GM23248 (cell line): ENCODE measurements at regions not wholly inside any gene's neighbourhood (a gene's known extent, or its start where the extent isn't known, plus 50 kb on each side); places are given as distances from the start of the nearest gene placed in this dataset.

Experiments used
- DNase-seq: peaks from one replicate; pipeline ENCODE4 v3.0.0-alpha.2; 2015
- H2AFZ ChIP-seq: fragments of 200-600 bp; sonication (generic); 2 replicates; pipeline ENCODE4 v1.6.1; 2016; ENCODE audit warnings: antibody characterized with exemption
- H3F3A ChIP-seq: fragments of 200-600 bp; sonication (generic); 2 replicates; pipeline ENCODE4 v1.6.1; 2016; ENCODE audit warnings: mild to moderate bottlenecking, antibody characterized with exemption, mixed run types; ENCODE audit not compliant: insufficient read depth
- H3K27ac ChIP-seq: fragments of 200-600 bp; sonication (generic); 2 replicates; pipeline ENCODE4 v1.5.1; 2016; ENCODE audit warnings: mild to moderate bottlenecking
- H3K27me3 ChIP-seq: fragments of 200-600 bp; sonication (generic); replicated peaks from 2 replicates; pipeline ENCODE4 v1.6.1; 2016; ENCODE audit warnings: mild to moderate bottlenecking; ENCODE audit not compliant: insufficient read depth
- H3K36me3 ChIP-seq: fragments of 200-600 bp; sonication (generic); 2 replicates; pipeline ENCODE4 v1.6.1; 2016; ENCODE audit warnings: low read depth, mild to moderate bottlenecking
- H3K4me1 ChIP-seq: fragments of 200-600 bp; sonication (generic); 2 replicates; pipeline ENCODE4 v1.6.1; 2016; ENCODE audit warnings: mild to moderate bottlenecking; ENCODE audit not compliant: insufficient read depth
- H3K4me2 ChIP-seq: fragments of 200-600 bp; sonication (generic); one replicate; pipeline ENCODE4 v1.6.1; 2016; ENCODE audit warnings: mild to moderate bottlenecking; ENCODE audit not compliant: unreplicated experiment
- H3K4me3 ChIP-seq: fragments of 200-600 bp; sonication (generic); 2 replicates; pipeline ENCODE4 v1.5.1; 2016; ENCODE audit warnings: mild to moderate bottlenecking
- H3K79me2 ChIP-seq: fragments of 200-600 bp; sonication (generic); 2 replicates; pipeline ENCODE4 v1.6.1; 2016; ENCODE audit warnings: mild to moderate bottlenecking; ENCODE audit not compliant: insufficient read depth
- H3K9ac ChIP-seq: fragments of 200-600 bp; sonication (generic); 2 replicates; pipeline ENCODE4 v1.6.1; 2016; ENCODE audit warnings: mild to moderate bottlenecking
- H3K9me2 ChIP-seq: fragments of 200-600 bp; sonication (generic); 2 replicates; pipeline ENCODE4 v1.6.1; 2016; ENCODE audit warnings: mixed run types, mild to moderate bottlenecking, moderate library complexity; ENCODE audit not compliant: insufficient read depth
- H3K9me3 ChIP-seq: fragments of 200-600 bp; sonication (generic); one replicate; pipeline ENCODE4 v1.6.1; 2017; ENCODE audit warnings: low read depth
- H4K20me1 ChIP-seq: fragments of 200-600 bp; sonication (generic); 2 replicates; pipeline ENCODE4 v1.6.0; 2016; ENCODE audit not compliant: insufficient read depth
- EZH2 ChIP-seq: fragments of 200-600 bp; sonication (generic); IDR thresholded peaks from 2 replicates; pipeline ENCODE4 v1.6.1; 2018; ENCODE audit warnings: antibody characterized with exemption, mild to moderate bottlenecking; ENCODE audit not compliant: insufficient read depth, poor library complexity, severe bottlenecking
- EZH2phosphoT487 ChIP-seq: fragments of 200-600 bp; sonication (generic); IDR thresholded peaks from 2 replicates; pipeline ENCODE4 v1.6.1; 2018; ENCODE audit warnings: antibody characterized with exemption, moderate library complexity, mild to moderate bottlenecking, low read depth; ENCODE audit not compliant: insufficient read depth
- whole genome bisulfite sequencing, 2 experiments: methylation state at CpG; one replicate each; pipeline ENCODE4 v1.1.6; 2015 to 2017; ENCODE audit warnings: low lambda C conversion rate in 2 of 2, low coverage in 1 of 2; ENCODE audit errors: missing lambda C conversion rate in 2 of 2; 5-methylcytosine and 5-hydroxymethylcytosine counted together
- in situ Hi-C: fragments of 300-500 bp; cut with MboI; formaldehyde crosslinking; loops from 2 replicates; pipeline ENCODE4 v1.15.0; 2020

DNA sequence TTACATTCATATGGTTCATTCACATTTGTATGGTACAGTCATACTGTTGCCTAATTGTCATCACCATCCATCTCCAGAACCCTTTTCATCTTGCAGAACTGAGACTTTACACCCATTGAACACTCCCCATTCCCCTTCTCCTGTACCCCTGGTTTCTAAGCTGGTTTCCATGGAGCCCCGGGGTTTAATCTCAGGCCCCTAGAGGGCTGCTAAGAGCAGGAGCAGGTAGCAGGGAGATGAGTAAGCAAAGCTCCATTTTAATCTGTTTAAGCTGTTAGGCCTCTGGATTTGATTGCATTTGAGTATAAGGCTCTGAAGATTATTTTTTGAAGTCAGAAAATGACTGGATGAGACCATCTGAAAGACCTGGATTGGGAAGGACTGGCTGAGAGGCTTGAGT lies 68.5 kb upstream of the RPL38 start:
- Histone ChIP-seq H3F3A (no peaks in the 10 kb centered on the region), H3K9me2 (no peaks in the 10 kb centered on the region), H3K4me1 (no peaks in the 10 kb centered on the region), H3K79me2 (no peaks in the 10 kb centered on the region), H3K9me3 (no peaks in the 10 kb centered on the region), H4K20me1 (no peaks in the 10 kb centered on the region), H2AFZ (no peak overlapping the region), H3K4me3 (no peak overlapping the region), H3K36me3 (no peaks in the 10 kb centered on the region), H3K4me2 (no peak overlapping the region), H3K27me3 (peaks cover 14% of the 10 kb centered on the region; the same call in 1 of the 2 replicates), H3K27ac (no peak overlapping the region), H3K9ac (no peak overlapping the region)
- DNase-seq = no peak
- WGBS, 2 experiments = 0 to 9% methylated on average over 1 of the region's 1 CpG
- in situ Hi-C loops = no loop called here
- TF ChIP-seq EZH2 = no peak
- TF ChIP-seq EZH2phosphoT487 = no peak

DNA sequence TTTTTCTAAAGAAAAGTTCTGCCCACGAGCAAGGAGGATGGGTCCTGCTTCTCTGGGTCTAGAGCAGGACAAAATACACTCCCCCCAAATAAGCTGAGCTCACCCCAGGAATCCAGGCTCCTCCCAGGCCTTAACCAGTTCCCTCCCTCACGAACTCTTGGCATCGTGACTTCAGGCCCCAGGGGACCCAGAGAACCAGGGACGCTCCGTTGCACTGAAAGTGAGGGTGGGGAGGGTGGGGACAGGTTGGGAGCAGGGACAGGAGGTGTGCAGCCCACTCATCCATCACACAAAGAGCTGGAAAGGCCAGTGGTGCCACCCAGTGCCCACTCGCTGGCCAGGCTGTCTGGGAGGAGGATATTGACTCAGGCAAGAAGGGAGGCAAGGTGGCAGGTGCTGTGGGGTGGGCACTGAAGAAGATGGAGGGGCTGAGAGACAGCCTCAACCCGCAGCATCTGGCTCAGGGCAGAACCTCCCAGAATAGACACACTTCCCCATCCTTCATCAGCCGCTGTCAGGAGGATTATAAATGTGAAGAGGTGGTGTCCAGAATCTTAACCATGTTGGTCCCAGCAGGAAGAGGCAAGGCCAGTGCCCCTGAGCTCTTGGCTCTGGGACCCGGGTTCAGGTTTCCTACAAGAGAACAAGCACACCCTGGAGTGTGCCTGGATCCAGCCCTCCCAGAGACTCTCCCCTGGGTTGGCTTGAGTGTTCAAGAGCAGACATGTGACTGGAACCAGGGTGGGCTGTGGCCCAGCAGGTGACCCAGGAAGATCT lies 67.9 kb upstream of the RPL38 start:
- Histone ChIP-seq H3K9ac (no peak overlapping the region), H3K27me3 (peaks cover 9% of the 10 kb centered on the region; the same call in 1 of the 2 replicates), H3K79me2 (no peaks in the 10 kb centered on the region), H3K9me3 (no peaks in the 10 kb centered on the region), H4K20me1 (no peaks in the 10 kb centered on the region), H3K27ac (no peak overlapping the region), H3K36me3 (no peaks in the 10 kb centered on the region), H3K9me2 (no peaks in the 10 kb centered on the region), H3K4me1 (no peaks in the 10 kb centered on the region), H3K4me2 (no peak overlapping the region), H3K4me3 (no peak overlapping the region), H2AFZ (no peak overlapping the region), H3F3A (no peaks in the 10 kb centered on the region)
- TF ChIP-seq EZH2phosphoT487 = no peak
- TF ChIP-seq EZH2 = no peak
- 14 to 15% methylated on average over 9 of the region's 9 CpGs for WGBS, 2 experiments
- in situ Hi-C loops = no loop called here
- no peak for DNase-seq

DNA sequence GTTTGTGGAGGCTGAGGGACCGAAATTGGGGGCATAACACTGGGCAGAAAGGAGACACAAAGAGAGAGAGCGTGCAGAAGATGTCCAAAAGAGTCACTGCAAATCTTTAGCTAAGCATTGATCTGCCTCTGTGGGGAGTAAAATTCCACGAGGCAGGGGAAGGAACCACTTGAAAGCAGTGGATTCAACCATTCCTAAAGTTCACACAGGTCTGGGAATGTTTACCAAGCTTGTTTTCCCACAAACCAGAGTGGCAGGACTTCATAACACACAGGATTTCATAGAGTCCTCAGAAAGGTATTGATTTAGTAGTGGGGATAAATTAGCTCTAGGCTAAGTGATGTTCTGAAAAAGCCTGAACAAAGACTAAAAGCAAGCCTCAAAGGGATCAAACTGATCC lies 66.1 kb upstream of the RPL38 start:
- Histone ChIP-seq H3K27me3 (0 out of 2 replicates have a peak, but pooled peaks cover 6% of the 10 kb centered on the region), H3K9me2 (no peaks in the 10 kb centered on the region)
- 1 to 2% methylated on average over 3 of the region's 3 CpGs for WGBS, 2 experiments

DNA sequence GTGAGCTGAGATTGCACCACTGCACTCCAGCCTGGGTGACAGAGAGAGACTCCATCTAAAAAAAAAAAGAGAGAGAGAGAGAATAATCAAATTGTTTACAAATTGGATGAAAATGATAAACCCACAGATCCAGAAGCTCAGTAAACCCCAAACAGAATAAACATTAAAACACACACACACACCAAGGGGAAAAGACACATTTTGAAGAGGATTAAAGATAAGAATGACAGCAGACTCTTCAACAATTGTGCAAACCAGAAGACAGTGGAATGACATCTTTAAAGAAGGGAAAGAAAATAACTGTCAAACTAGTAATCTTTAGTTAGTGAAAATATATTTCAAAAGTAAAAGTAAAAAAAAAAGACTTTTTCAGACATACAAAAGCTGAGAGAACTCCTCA lies 64.4 kb upstream of the RPL38 start:
- 0 out of 2 replicates have a peak, but pooled peaks cover 6% of the 10 kb centered on the region for H3K27me3 ChIP-seq
- H3K9me3 ChIP-seq = no peaks in the 10 kb centered on the region
- no peak overlapping the region for H2AFZ ChIP-seq
- H3K4me1 ChIP-seq = no peaks in the 10 kb centered on the region
- H3K27ac ChIP-seq = no peak overlapping the region
- in situ Hi-C loops = no loop called here
- no peaks in the 10 kb centered on the region for H3K9me2 ChIP-seq
- TF ChIP-seq EZH2phosphoT487 (no peak), EZH2 (no peak)
- H3F3A ChIP-seq = no peaks in the 10 kb centered on the region
- H3K36me3 ChIP-seq = no peaks in the 10 kb centered on the region
- no peak for DNase-seq
- H3K4me3 ChIP-seq = no peak overlapping the region
- H4K20me1 ChIP-seq = no peaks in the 10 kb centered on the region
- no peaks in the 10 kb centered on the region for H3K79me2 ChIP-seq
- no peak overlapping the region for H3K9ac ChIP-seq
- no peak overlapping the region for H3K4me2 ChIP-seq

More for the DNA sequence above, 66.1 kb upstream of the RPL38 start:
- Histone ChIP-seq H3K4me3 (no peak overlapping the region), H3K9me3 (no peaks in the 10 kb centered on the region), H3K4me1 (no peaks in the 10 kb centered on the region), H3F3A (no peaks in the 10 kb centered on the region), H3K79me2 (no peaks in the 10 kb centered on the region), H3K27ac (no peak overlapping the region), H3K9ac (no peak overlapping the region), H3K36me3 (no peaks in the 10 kb centered on the region), H2AFZ (no peak overlapping the region), H4K20me1 (no peaks in the 10 kb centered on the region), H3K4me2 (no peak overlapping the region)
- TF ChIP-seq EZH2 (no peak), EZH2phosphoT487 (no peak)
- DNase-seq = no peak
- in situ Hi-C loops = no loop called here

DNA sequence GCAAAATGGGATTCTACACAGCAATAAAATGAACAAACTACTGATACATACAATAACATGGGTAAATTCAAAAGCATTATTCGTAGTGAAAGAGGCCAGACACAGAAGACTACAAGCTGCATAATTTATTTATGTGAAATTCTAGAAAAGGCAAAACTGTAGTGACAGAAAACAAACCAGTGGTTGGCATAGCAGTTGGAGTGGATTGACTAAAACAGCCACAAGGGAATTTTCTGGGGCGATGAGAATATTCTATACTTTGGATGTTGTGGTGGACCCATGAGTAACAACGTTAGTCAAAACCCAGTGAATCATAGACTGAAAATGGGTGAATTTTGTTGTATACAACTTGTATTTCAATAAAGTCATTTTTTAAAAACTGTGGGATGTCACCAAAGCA lies 63.2 kb upstream of the RPL38 start:
- in situ Hi-C loops = no loop called here
- no peaks in the 10 kb centered on the region for H3K36me3 ChIP-seq

More for the DNA sequence above, 63.2 kb upstream of the RPL38 start:
- H3F3A ChIP-seq = no peaks in the 10 kb centered on the region
- TF ChIP-seq EZH2 = no peak
- TF ChIP-seq EZH2phosphoT487 = no peak
- no peaks in the 10 kb centered on the region for H4K20me1 ChIP-seq
- no peak for DNase-seq
- 38 to 41% methylated on average over 3 of the region's 3 CpGs for WGBS, 2 experiments
- H3K9me3 ChIP-seq = no peaks in the 10 kb centered on the region
- no peaks in the 10 kb centered on the region for H3K79me2 ChIP-seq
- H3K9me2 ChIP-seq = no peaks in the 10 kb centered on the region
- no peak overlapping the region for H2AFZ ChIP-seq
- no peak overlapping the region for H3K4me3 ChIP-seq
- no peak overlapping the region for H3K4me2 ChIP-seq
- H3K27ac ChIP-seq = no peak overlapping the region
- no peak overlapping the region for H3K9ac ChIP-seq
- 0 out of 2 replicates have a peak, but pooled peaks cover 6% of the 10 kb centered on the region for H3K27me3 ChIP-seq
- H3K4me1 ChIP-seq = no peaks in the 10 kb centered on the region
